ENCODE measurements at regions not wholly inside any gene's neighbourhood (a gene's known extent, or its start where the extent isn't known, plus 50 kb on each side); places are given as distances from the start of the nearest gene placed in this dataset.
A peak's percentile ranks its signal among the peaks of the same experiment; 100 is the strongest.

DNA sequence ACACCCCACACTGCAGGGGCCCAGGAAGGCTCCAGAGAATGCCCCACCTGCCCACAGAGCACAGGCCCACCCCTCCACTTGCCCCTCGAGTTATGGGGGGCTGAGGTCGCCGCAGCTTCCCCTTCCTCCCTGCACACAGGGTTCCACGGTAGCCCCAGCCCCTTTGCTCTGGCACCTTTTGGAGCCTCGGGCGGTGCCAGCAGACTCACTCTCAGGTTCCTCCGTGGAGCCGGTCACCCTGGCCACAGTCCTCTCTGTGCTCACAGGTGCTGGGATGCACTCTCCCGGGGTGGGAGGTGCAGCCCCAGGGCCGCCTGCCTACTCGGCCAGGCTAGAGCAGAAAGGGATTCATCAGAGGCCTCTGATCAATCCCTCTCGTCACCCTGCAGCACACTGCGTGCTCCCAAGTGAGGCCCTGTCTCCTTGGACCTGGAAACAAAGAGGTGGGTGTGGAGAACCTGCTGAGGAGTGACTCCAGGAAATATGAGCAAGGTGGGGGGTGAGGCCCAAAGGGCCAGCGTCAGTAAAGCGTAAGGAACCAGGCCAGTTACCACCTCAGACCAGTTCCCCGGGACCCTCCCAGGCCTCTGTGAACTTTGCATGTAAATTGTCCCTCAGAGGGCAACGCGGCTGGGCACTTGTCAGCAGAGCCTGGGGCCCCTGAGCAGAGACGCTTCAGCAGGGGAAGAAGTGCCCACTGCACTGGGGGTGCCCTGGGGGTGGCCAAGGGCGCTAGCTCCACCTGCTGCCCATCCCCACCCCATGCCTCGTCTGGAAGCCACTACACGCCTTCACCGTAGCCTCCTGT lies 167.8 kb downstream of the OLFM1 start:
- no peak for DNase-seq

DNA sequence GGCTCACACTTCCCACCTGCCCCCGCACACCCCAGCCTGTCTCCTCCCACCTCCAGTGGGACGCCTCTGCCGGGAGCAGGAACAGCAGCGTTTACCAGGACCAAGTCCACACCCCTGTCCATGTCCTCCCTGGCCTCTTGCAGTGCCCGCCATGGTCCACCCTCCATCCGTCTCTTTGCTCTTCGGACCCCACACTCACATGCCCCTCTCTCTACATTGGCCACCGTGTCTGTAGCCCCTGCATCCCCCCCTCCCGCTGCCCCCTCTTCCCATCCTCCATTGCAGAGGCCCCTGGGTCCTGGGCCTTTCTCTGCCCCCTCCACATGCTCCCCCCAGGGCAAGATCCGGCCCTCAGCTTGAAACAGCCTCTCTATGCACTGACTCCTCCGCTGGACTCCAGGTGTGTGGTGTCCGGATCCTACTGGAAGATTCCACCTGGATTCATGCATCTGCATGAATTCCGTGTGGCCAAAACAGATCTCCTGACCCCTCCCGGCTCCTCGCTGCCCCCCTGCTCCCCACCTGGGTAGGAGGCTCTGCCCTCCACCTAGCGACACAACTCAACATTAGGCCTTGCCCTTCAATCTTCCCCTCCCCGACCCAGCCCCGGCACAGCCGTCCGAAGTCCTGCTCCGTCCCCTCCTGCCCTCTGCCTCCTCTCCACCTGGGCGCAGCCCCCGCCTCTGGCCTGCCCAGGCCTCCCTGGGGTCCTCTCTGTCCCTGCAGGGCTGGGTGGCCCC lies 168.5 kb downstream of the OLFM1 start:
- DNase-seq, result no peak

DNA sequence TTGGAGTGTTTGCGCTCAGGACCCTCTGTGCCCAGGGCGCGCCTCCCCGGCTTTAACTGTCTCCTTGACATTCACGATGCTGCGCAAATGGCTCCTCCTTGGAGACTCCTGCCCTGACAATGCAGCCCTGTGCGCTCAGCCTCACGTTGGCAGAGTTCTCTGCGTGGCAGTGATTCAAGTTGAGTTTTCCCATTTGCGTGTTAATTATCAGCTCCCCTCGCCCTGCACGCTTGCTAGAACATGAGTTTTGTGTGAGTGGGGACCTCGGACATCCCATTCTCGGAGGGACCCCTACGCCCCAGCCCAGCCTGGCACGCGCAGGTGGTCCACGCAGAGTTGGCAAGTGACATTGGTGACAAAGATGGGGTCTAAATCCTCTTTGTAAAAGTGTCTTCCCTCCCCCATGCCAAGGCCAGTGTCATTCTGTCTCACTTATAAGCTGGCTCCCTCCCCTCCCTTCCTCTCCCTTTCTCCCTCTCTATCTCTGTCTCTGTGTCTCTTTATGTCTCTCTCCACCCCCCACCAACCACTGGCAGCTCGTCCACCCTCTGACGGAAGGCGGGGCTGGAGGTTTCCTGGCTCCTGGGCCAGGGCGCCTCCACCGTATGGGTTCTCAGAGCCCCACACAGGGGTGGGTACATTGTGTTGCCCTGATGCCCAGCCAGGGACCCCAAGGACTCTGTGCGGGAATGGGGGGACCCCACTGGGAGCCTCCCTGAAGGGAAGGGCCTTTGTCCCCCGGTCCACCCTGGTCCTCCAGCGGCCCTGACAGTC lies 169.3 kb downstream of the OLFM1 start:
- DNase-seq, result no peak

DNA sequence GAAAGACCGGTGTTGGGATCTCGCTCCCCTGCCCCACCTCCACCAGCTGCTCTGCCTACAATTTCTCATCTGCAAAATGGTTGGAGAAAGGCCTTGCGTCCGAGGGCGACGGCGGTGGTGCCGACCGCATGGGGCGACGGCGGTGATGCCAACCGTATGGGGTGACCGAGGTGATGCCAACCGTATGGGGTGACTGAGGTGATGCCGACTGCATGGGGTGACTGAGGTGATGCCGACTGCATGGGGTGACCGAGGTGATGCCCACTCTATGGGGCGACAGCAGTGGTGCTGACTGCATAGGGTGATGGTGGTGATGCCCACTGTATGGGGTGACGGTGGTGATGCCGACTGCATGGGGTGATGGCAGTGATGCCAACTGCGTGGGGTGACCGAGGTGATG lies 171.0 kb downstream of the OLFM1 start:
- DNase-seq, result no peak

DNA sequence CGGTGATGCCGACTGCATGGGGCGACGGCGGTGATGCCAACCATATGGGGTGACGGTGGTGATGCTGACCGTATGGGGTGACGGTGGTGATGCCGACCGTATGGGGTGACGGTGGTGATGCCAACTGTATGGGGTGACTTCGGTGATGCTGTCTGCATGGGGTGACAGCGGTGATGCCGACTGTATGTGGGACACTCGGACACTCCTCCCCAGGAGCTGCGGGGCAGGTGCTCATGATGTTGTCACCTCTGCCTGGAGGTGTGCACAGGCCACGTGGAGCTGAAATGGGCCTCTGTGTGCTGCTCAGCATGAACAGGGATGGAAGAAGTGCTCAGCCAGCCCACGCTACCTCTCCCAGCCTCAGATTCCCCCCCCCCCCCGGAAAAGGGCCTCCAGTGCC lies 171.8 kb downstream of the OLFM1 start:
- DNase-seq, result no peak

DNA sequence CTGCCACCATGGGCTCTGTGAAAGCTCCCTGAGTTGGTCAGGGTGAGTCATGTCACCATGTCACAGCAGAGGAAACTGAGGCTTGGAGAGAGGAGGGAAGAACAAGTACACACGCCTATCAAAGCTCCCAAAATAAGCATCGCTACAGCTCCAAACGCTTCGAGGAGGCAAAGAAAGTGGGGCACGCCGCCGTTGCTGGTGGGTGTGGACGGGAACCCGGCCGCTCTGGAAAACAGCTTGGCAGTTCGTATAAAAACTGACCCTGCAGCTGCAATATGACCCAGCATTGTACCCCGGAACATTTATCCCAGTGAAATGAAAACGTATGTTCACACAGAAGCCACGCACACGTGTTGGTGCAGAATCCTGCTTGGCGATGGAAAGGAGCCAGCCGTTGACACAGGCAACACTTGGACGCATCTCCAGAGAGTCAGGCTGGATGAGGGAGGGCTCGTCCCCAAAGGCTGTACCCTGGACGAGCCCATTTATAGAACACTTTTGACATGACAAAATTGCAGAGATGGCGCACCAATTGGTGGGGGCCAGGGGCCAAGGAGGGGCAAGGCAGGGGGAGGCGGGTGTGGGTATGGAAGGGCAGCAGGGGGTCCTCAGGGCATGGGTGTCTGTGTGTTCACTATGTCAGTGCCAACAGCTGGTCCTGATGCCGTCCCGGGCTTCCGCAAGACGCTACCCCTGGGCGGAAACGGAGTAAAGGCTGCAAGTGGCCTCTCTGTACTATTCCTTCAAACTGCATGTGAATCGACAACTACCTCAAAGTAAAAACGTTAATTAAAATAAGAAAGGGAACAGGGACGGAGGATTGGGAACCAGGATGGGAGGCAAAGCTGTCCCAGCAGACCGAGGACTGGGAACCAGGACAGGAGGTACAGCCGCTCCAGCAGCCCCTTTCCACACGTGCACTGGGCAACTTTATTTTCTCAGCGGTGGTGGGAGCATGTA lies 173.0 kb downstream of the OLFM1 start:
- DNase-seq, result no peak

DNA sequence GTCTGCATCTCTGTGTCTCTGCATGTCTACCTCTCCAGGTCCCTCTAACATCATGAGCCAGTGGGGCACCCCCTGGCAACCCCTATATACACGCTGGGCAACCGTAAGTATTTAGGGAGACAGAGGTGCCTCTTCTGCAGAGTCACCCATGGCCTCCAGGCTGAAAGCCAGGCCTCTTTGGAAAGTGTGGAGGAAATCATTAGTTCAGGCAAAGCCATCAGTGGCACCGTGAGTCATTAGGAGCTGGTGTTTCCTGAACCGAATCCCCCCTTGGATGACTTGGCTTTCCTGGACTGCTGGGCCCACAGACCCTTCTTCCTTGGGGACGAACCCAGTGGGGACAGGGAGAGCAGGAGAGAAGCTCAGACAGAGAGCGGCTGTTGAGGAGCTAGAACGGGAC lies 174.8 kb downstream of the OLFM1 start:
- DNase-seq, result no peak

DNA sequence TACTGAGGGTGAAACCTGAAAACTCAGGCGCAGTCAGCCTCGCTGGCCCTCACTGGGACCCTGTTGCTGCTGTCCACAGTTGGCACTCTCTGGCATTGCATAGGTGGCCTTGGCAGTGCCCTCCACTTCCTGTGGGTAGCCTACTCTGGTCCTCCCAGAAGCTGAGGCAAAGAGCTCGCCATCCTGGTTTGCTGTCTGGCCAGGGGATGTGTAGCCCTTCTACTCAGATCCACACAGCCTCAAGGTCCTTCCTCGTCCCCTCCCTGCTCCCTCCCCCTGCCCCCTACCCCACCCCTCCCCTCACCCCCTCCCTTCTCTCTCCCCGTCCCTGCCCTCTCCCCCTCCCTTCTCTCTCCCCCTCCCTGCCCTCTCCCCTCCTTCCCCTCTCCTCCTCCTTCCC lies 176.0 kb downstream of the OLFM1 start:
- DNase-seq, result no peak

DNA sequence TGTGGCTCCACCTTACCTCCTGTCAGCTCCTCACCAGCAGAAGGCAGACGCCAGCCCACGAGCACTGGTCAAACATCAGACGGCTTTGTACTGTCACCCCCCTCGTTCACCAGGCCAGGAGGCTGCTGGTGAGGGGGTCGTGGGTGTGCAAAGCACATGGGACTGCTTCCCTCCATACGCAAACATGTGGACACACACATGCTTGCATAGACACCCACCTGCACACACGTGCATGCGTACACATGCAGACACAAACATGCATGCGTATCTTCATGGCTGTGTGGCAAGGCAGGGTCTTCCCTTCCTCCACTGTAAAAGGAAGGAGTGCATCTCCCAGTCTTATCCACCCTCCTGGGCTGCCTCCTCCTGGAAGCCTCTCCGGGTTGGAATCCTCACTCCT lies 178.5 kb downstream of the OLFM1 start:
- no peak for DNase-seq

DNA sequence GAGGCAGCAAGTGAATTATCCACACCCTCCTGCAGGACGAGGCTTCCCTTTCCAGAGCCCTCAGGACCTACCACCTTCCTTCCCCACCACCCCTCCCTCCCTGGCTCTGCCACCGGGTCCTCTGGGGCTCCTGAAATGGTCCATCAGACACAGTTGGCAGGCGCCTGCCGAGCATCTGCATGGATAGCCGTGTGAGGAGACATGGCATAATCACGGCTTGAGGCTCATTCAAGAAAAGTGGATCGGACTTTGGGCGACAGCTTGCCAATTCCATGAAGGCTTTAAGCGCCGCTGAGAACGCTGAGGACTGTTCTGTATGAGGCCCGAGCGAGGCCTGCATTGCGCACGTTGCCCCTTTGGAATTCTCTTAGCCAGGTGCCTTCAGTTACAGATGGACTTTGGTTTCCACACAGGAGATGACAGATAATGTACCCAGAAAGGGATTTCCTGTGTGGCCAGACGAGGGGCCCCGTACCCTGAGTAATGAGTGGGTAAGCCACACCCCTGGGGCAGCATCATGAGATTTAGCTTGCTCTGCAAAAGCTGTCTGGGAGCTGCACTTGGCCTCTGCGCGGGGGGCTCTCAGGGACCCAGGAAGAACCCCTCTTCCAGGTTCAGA lies 179.8 kb downstream of the OLFM1 start:
- DNase-seq, result no peak

DNA sequence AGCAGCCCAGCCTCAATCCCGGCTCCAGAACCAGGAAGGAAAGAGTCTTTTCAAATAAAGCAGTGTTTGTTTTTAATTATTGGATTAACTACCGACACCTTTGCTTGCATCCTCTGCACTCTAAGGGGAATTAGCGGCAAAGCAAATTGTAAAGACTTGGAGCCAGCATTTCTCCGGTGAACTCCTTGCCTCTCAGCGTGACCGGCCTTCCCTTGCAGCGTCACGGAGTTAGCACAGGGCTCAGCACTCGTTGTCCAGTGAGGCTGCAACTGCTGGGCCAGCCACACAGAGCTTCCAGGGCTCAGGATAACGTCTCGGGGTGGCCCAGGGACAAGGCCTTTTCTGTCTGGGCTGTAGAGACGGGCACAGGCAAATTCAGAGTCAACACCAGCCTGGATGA lies 180.6 kb downstream of the OLFM1 start:
- no peak for DNase-seq

DNA sequence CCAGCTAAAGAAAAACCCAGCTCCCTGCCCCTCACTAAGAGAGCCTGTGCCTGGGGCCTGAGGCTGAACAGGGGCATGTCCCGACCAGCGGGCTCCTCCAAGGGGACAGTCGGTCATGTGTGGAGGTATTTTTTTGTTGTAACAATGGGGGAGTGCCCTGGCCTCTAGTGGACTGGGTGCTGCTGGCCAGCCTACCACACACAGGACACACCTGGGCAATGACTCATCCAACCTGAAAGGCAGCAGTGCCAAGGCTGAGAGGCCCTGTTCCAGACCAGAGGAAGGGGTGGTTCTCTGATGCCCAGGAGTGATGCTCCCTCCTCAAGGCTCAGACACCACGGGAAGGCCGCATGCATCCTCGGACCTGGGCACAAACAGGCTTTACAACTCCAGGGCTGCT lies 181.5 kb downstream of the OLFM1 start:
- DNase-seq, result no peak

DNA sequence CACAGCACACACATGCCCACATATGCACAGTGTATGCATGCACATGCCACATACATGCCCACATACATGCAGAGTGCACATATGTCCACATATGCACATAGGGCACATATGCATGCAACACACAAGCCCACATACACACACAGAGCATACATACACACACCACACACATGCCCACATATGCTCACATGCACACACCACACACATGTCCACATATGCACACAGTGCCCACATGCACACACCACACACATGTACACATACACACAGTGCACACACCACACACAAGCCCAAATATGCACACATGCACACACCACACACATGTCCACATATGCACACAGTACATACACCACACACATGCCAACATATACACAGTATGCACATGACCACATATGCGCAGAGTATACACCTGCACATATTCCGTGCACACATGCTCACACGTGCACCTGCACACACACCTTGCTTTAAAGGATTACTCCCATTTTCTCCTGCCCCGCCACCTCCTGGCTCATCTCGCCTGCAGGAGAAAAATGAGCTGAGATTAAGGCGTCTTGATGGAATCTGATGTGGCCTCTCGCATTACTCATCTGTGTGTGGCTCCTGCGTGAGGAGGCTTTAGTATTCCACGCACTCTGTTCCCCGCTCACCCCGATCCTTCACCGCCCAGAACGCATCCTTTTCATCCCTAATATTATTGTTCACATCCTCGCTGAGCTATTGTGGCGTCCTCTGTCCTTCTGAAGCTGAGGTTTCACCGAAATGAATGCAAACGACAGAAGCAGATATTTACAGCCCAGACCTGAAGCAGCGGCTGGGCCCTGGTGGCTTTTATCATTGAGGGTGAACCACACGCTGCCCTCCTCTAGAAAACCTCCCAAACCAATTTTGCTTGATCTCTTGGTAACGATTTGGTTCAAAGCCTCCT lies 182.7 kb downstream of the OLFM1 start:
- no peak for DNase-seq

DNA sequence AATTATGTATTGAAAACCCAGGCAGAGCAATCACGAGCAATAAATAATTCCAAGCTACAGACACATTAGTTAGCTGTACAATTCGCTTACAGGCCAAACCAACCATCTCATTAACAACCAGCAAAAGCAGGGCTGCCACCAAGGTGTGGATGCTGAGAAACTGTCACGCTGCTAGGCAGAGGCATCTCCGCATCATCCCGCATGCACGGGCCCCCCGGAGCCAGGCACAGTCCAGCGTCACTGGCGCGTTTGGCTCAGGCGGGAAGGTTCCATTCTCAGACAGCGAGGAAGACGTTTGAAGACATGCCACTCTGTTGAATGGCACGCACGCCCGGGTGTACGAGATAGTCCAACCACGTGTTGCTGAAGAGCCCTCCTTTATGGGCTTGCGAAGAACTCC lies 184.0 kb downstream of the OLFM1 start:
- no peak for DNase-seq

DNA sequence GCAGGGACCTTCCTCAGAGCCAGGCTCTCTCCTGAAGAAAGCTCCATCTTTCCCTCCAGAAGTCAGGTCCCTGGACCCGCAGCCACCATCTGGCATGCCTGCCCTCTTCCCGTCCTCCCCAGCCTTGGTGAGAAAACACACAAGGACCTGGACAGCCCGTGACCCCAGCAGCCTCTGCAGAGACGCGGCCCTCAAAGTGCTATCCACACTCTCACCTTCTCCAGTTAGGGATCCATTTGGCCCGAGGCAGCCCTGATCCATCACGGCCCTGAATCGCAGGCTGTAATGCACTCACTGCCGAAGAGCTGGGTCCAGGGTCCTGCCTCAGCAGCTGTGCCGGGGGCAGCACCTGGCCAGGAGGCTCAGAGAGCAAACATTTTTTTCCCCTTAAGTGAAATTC lies 185.1 kb downstream of the OLFM1 start:
- no peak for DNase-seq

DNA sequence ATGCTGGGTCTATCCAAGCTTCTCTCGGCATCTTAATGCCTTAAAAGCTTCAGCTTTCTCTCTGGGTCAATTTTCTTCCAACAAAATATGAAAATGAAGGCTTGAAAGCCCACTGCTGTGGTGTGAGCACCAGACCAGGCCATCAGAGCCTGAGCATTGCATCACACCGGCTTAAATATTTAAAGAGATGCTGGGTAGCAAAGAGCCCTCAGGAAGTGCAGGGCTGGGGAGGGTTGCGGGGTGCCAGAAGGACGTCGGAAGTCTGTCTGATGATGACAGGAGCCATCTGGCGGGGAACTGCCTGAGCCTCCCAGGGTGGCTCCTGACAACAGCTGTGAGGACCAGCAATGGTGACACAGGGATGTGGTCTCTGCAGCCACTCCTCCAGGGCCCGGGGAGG lies 185.5 kb downstream of the OLFM1 start:
- DNase-seq, result no peak

DNA sequence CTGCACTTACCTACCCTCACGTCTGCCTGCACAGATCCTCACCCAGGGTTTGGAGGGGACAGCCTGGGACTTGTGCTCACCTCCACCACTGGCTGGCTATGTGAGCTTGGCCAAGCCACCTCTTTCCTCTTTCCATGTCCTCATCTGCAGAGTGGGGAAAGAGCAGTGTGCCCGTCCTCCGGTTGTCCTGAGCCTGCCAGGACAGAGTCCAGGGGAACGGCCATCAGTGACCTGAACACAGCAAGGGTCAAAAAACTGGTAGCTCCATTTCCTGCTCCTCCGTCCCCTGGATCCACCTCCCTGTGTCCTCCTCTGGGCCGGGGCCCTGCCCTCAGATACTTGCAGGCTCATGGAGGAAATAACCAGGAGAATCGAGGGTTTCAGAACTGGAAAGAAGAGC lies 187.7 kb downstream of the OLFM1 start:
- no peak for DNase-seq

DNA sequence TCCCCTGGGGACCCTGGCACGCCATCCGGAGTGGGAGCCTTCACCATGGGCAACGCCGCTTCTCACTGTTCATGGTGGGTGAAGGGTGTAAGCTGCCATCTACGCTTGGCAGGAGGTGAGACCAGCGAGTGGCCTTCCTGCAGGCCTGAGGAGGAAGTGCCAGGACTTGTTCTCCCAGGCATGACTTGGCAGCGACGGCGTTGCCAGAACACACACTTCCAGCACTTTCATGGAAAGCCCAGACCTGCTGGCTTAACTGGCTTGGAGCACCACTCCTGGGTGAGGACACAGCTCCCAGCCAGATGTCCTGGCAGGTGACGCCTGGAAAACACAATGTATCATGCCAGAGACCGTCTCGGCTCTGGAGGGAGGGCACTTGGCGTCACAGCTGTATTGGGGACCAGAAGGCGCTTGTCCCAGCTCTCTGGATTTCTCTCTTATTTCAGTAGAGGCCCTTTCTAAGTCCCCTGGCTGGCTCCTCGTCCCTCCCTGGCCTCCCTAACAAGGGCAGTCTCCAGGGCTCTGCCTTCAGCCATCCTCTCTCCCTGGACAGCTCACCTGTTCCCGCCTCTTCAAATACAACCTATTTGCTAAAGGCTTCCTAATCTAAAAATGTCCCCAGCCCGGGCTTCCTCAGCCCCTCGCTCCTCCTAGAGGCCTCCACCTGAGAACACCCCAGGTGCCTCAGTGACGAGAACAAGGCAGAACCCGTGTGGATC lies 188.3 kb downstream of the OLFM1 start:
- peak; percentile 30 for DNase-seq

DNA sequence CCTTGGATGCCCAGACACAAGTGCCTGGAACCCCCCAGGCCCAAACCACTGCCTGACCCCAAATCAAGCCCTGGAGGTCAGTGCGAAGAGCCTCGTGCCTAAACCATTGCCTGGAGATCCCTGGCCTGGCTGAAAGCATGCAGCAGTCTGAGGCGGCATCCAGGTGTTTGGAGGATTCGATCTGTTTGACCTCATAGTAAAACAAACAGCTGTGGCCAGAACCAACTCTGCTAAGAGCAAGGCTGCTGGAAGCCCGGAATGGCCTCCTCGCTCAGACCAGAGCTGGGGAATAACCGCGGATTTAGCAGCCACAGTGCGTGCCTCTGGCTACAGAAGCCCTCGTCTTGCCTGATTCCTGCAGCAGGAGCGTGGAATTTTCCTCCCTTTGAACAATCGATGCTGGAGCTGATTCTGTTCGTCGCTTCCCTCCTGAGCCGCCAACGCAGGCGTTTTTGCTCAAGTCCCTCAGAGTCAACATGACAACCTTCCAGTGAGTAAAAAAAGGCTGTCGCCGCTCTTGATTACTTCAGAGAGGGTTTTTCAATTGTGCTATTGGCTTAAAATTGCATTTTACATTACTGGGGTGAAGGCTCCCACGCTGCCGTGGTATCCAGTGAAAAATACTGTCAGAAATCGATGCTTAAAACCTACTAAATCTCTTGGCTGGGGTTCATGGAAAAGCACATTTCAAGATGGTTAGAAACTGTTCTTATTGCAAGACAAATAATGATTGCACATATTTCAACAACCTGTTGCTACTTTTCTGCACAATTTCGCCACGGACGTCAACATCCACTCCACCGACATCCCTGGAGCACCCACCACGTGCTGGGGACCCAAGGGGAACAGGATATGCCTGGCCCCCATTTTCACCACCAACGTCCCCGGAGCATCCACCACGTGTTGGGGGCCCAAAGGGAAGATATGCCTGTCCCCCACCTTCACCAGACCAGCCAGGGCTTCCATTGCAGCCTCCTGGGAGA lies 190.0 kb downstream of the OLFM1 start:
- DNase-seq, result no peak

Data from femur (tissue), 1 donor.